ENCODE measurements at regions not wholly inside any gene's neighbourhood (a gene's known extent, or its start where the extent isn't known, plus 50 kb on each side); places are given as distances from the start of the nearest gene placed in this dataset.

GRCh38 chr4:23041501-23041900 lies 348.8 kb downstream of the GBA3 start:
- Histone ChIP-seq H3K4me2 (ENCODE audit: insufficient read depth, low read length) (no peak overlapping the region), H3K9ac (ENCODE audit: insufficient read depth in 1 of 2, low read depth in 2 of 2, low read length in 2 of 2) (no peak overlapping the region), H3K4me3 (no peak overlapping the region), H3K9me1 (ENCODE audit: control insufficient read depth, insufficient read depth, low read length) (no peaks in the 10 kb centered on the region), H2AFZ (ENCODE audit: low read depth, low read length) (no peak overlapping the region), H4K20me1 (replicated peaks; ENCODE audit: control insufficient read depth, insufficient read depth, low read length) (no peaks in the 10 kb centered on the region), H3K27ac (ENCODE audit: extremely low read depth, low read depth, low read length) (no peak overlapping the region), H3K4me1 (replicated peaks in 1 of 2; ENCODE audit: control insufficient read depth in 2 of 2, insufficient read depth in 2 of 2, low read length in 2 of 2) (no peaks in the 10 kb centered on the region), H3K79me2 (ENCODE audit: control insufficient read depth, insufficient read depth, low read length) (0 out of 3 replicates have a peak, but pooled peaks cover 4% of the 10 kb centered on the region), H3K27me3 (ENCODE audit: control insufficient read depth in 2 of 2, insufficient read depth in 2 of 2, low read length in 2 of 2) (no peaks in the 10 kb centered on the region), H3K9me3 (replicated peaks; ENCODE audit: control insufficient read depth, insufficient read depth, low read depth, low read length) (no peaks in the 10 kb centered on the region; the same call in 1 of the 2 replicates), H3K36me3 (ENCODE audit: control insufficient read depth, insufficient read depth, low read length) (peaks cover 12% of the 10 kb centered on the region; the same call in 2 of the 3 replicates)
- TF ChIP-seq SP2 (IDR thresholded peaks at IDR 0.05; ENCODE audit: extremely low read depth, low read depth, low read length, poor library complexity, severe bottlenecking) (no peak), YBX1 (IDR thresholded peaks at IDR 0.05) (no peak), TGIF2 (CRISPR knock-in tag; IDR thresholded peaks at IDR 0.05) (no peak), SETDB1 (IDR thresholded peaks at IDR 0.05; ENCODE audit: low read length) (no peak), TARDBP (IDR thresholded peaks at IDR 0.05) (no peak), DMBX1 (CRISPR knock-in tag; IDR thresholded peaks at IDR 0.05; ENCODE audit: borderline replicate concordance) (no peak)
- TF ChIP-seq, protein P1, sequence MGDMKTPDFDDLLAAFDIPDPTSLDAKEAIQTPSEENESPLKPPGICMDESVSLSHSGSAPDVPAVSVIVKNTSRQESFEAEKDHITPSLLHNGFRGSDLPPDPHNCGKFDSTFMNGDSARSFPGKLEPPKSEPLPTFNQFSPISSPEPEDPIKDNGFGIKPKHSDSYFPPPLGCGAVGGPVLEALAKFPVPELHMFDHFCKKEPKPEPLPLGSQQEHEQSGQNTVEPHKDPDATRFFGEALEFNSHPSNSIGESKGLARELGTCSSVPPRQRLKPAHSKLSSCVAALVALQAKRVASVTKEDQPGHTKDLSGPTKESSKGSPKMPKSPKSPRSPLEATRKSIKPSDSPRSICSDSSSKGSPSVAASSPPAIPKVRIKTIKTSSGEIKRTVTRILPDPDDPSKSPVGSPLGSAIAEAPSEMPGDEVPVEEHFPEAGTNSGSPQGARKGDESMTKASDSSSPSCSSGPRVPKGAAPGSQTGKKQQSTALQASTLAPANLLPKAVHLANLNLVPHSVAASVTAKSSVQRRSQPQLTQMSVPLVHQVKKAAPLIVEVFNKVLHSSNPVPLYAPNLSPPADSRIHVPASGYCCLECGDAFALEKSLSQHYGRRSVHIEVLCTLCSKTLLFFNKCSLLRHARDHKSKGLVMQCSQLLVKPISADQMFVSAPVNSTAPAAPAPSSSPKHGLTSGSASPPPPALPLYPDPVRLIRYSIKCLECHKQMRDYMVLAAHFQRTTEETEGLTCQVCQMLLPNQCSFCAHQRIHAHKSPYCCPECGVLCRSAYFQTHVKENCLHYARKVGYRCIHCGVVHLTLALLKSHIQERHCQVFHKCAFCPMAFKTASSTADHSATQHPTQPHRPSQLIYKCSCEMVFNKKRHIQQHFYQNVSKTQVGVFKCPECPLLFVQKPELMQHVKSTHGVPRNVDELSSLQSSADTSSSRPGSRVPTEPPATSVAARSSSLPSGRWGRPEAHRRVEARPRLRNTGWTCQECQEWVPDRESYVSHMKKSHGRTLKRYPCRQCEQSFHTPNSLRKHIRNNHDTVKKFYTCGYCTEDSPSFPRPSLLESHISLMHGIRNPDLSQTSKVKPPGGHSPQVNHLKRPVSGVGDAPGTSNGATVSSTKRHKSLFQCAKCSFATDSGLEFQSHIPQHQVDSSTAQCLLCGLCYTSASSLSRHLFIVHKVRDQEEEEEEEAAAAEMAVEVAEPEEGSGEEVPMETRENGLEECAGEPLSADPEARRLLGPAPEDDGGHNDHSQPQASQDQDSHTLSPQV (IDR thresholded peaks at IDR 0.05): no peak
- intact Hi-C loops (cut with micrococcal nuclease): no loop called here
- ChIA-PET POLR2A (no interaction called here), CTCF (ENCODE audit: low intra/inter-chr PET ratio) (no interaction called here)
- FAIRE-seq: no peak
- BruUV-seq (replicated peaks): no TSS peak
- in situ Hi-C loops (cut with MboI): no loop called here
- DNase-seq (ENCODE audit: extremely low read depth in 1 of 4, low spot score in 3 of 4): no peak
- no peak for ATAC-seq

All from K562 (cell line).